ENCODE measurements at regions not wholly inside any gene's neighbourhood (a gene's known extent, or its start where the extent isn't known, plus 50 kb on each side); places are given as distances from the start of the nearest gene placed in this dataset.

DNA sequence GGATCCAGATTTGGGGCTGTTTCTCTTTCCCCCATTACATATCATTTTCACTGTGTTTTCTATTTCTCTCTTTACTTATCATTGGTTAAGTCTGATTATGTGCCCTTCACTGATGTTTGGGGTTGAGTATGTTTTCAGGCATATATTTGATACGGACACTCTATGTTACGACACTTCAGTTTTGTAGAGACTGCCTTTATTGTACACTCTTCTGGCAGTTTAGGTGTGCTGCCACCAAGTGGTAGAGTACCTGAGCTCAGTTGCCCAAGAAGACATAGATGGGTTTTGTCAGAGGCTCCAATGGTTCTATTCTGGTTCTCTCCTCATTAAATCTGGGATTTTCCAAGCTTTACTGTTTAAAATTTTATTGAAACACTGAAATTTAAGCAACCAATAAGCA lies 255.0 kb upstream of the ROPN1 start:
- TF ChIP-seq, protein P1, sequence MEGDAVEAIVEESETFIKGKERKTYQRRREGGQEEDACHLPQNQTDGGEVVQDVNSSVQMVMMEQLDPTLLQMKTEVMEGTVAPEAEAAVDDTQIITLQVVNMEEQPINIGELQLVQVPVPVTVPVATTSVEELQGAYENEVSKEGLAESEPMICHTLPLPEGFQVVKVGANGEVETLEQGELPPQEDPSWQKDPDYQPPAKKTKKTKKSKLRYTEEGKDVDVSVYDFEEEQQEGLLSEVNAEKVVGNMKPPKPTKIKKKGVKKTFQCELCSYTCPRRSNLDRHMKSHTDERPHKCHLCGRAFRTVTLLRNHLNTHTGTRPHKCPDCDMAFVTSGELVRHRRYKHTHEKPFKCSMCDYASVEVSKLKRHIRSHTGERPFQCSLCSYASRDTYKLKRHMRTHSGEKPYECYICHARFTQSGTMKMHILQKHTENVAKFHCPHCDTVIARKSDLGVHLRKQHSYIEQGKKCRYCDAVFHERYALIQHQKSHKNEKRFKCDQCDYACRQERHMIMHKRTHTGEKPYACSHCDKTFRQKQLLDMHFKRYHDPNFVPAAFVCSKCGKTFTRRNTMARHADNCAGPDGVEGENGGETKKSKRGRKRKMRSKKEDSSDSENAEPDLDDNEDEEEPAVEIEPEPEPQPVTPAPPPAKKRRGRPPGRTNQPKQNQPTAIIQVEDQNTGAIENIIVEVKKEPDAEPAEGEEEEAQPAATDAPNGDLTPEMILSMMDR (conservative IDR thresholded peaks at IDR 0.05; ENCODE audit: low read length) = peak; percentile 87
- TF ChIP-seq EZH2phosphoT487 (IDR thresholded peaks at IDR 0.05; ENCODE audit: borderline replicate concordance) = no peak

Data from Loucy (cell line).